NB4 (cell line): ENCODE measurements at regions not wholly inside any gene's neighbourhood (a gene's known extent, or its start where the extent isn't known, plus 50 kb on each side); places are given as distances from the start of the nearest gene placed in this dataset.

ENCODE experiments used
- CTCF ChIP-seq: IDR thresholded peaks from one replicate; pipeline ENCODE4 v1.5.1; 2012; ENCODE audit warnings: low read depth, low read length
- POLR2A ChIP-seq: IDR thresholded peaks from 2 replicates; pipeline ENCODE4 v1.6.1; 2011; ENCODE audit warnings: mild to moderate bottlenecking; ENCODE audit not compliant: insufficient read length; ENCODE audit errors: extremely low read depth

GRCh38 chr10:33559105-33559504, 224.6 kb upstream of the NRP1 start:
- no peak for TF ChIP-seq CTCF
- TF ChIP-seq POLR2A: no peak
